Peyer's patch (tissue), 4 donors: ENCODE measurements at regions not wholly inside any gene's neighbourhood (a gene's known extent, or its start where the extent isn't known, plus 50 kb on each side); places are given as distances from the start of the nearest gene placed in this dataset.

Source experiments
- DNase-seq, 3 donors: peaks; one replicate each; pipeline ENCODE4 v3.0.0-alpha.2; 2017 to 2019
- H3K27ac ChIP-seq, 4 donors: fragments of 200-600 bp; sonication (generic); one replicate each; pipeline ENCODE4 v1.5.1; 2016 to 2019
- H3K27me3 ChIP-seq, 2 donors: fragments of 200-600 bp; sonication (generic); one replicate each; pipeline ENCODE4 v1.5.1; 2019
- H3K36me3 ChIP-seq, 3 donors: fragments of 200-600 bp; sonication (generic); one replicate each; pipeline ENCODE4 v1.5.1; 2016 to 2019
- H3K4me1 ChIP-seq, 4 donors: fragments of 200-600 bp; sonication (generic); one replicate each; pipeline ENCODE4 v1.5.1; 2016 to 2019
- H3K4me3 ChIP-seq, 4 donors: fragments of 200-600 bp; sonication (generic); 1 replicate in 3 of 4; 2 replicates in 1 of 4; pipeline ENCODE4 v1.5.1; 2016 to 2019; ENCODE audit warnings: mild to moderate bottlenecking in 1 of 4
- H3K9me3 ChIP-seq, 4 donors: fragments of 200-600 bp; sonication (generic); one replicate each; pipeline ENCODE4 v1.5.1; 2016 to 2019; ENCODE audit warnings: mild to moderate bottlenecking in 1 of 4
- CTCF ChIP-seq, 6 experiments: fragments of 450-650 bp in 4 of 6; fragments of 200-600 bp in 2 of 6; sonication (generic) in 1 of 6; IDR thresholded peaks; one replicate each; pipeline ENCODE4 v1.5.1; 2017 to 2019; ENCODE audit warnings: antibody characterized with exemption in 6 of 6, mild to moderate bottlenecking in 3 of 6, moderate library complexity in 1 of 6
- POLR2A ChIP-seq, 2 donors: fragments of 450-650 bp; IDR thresholded peaks; one replicate each; pipeline ENCODE4 v1.5.1; 2017; ENCODE audit warnings: antibody characterized with exemption in 2 of 2, mild to moderate bottlenecking in 2 of 2, moderate library complexity in 2 of 2

- no peaks in the 10 kb centered on the region for H3K4me1 ChIP-seq
- TF ChIP-seq CTCF (IDR thresholded peaks at IDR 0.05): no peak
- TF ChIP-seq POLR2A (IDR thresholded peaks at IDR 0.05): no peak
- no peaks in the 10 kb centered on the region for H3K27me3 ChIP-seq
- no peaks in the 10 kb centered on the region for H3K9me3 ChIP-seq
- no peak for DNase-seq
- H3K27ac ChIP-seq: no peak overlapping the region
- H3K36me3 ChIP-seq: no peaks in the 10 kb centered on the region
- H3K4me3 ChIP-seq: no peak overlapping the region
Observed at GRCh38 chrX:45447995-45448394, 247.3 kb upstream of the DIPK2B start.

GRCh38 chrX:45447331-45447730, 246.7 kb upstream of the DIPK2B start:
- Histone ChIP-seq H3K9me3 (no peaks in the 10 kb centered on the region), H3K36me3 (no peaks in the 10 kb centered on the region), H3K27ac (no peak overlapping the region), H3K4me1 (no peaks in the 10 kb centered on the region), H3K27me3 (no peaks in the 10 kb centered on the region), H3K4me3 (no peak overlapping the region)
- TF ChIP-seq POLR2A (IDR thresholded peaks at IDR 0.05) (no peak), CTCF (IDR thresholded peaks at IDR 0.05) (no peak)
- DNase-seq: no peak

GRCh38 chrX:45445745-45446412, 245.2 kb upstream of the DIPK2B start:
- Histone ChIP-seq H3K9me3 (no peaks in the 10 kb centered on the region), H3K4me1 (no peaks in the 10 kb centered on the region), H3K4me3 (no peak overlapping the region), H3K36me3 (no peaks in the 10 kb centered on the region), H3K27ac (peak overlapping the region in 1 of 4 donors; percentile 45), H3K27me3 (no peaks in the 10 kb centered on the region)
- no peak for DNase-seq
- TF ChIP-seq CTCF (IDR thresholded peaks at IDR 0.05): no peak
- no peak for TF ChIP-seq POLR2A (IDR thresholded peaks at IDR 0.05)

GRCh38 chrX:45437186-45437585, 236.5 kb upstream of the DIPK2B start:
- no peak for TF ChIP-seq CTCF (IDR thresholded peaks at IDR 0.05)
- no peak for TF ChIP-seq POLR2A (IDR thresholded peaks at IDR 0.05)
- no peaks in the 10 kb centered on the region for H3K27me3 ChIP-seq
- no peak for DNase-seq

GRCh38 chrX:45435481-45435880, 234.8 kb upstream of the DIPK2B start:
- Histone ChIP-seq H3K36me3 (no peaks in the 10 kb centered on the region), H3K9me3 (no peaks in the 10 kb centered on the region), H3K4me3 (no peak overlapping the region), H3K27me3 (no peaks in the 10 kb centered on the region), H3K27ac (no peak overlapping the region), H3K4me1 (no peaks in the 10 kb centered on the region)
- no peak for TF ChIP-seq CTCF (IDR thresholded peaks at IDR 0.05)
- TF ChIP-seq POLR2A (IDR thresholded peaks at IDR 0.05): no peak
- no peak for DNase-seq

More at GRCh38 chrX:45437186-45437585, 236.5 kb upstream of the DIPK2B start:
- Histone ChIP-seq H3K4me1 (no peaks in the 10 kb centered on the region), H3K27ac (no peak overlapping the region), H3K9me3 (no peaks in the 10 kb centered on the region), H3K36me3 (no peaks in the 10 kb centered on the region), H3K4me3 (no peak overlapping the region)

- DNase-seq: no peak
- Histone ChIP-seq H3K4me1 (no peaks in the 10 kb centered on the region), H3K36me3 (no peaks in the 10 kb centered on the region), H3K4me3 (no peak overlapping the region), H3K27me3 (no peaks in the 10 kb centered on the region), H3K9me3 (no peaks in the 10 kb centered on the region), H3K27ac (no peak overlapping the region)
- TF ChIP-seq CTCF (IDR thresholded peaks at IDR 0.05) (no peak), POLR2A (IDR thresholded peaks at IDR 0.05) (no peak)
Observed at GRCh38 chrX:45434231-45434630, 233.6 kb upstream of the DIPK2B start.
